Aorta (tissue), 5 donors: ENCODE measurements at regions not wholly inside any gene's neighbourhood (a gene's known extent, or its start where the extent isn't known, plus 50 kb on each side); places are given as distances from the start of the nearest gene placed in this dataset.

Experiments used
- ATAC-seq: fragments of 200-7000 bp; cut with Tn5 transposase; one replicate; pipeline ENCODE4 v1.9.1; 2022; ENCODE audit warnings: moderate library complexity; ENCODE audit not compliant: low FRiP score
- DNase-seq, 2 donors: peaks; one replicate each; pipeline ENCODE4 v3.0.0-alpha.2; 2020
- H3K27ac ChIP-seq, 2 donors: one replicate each; pipeline ENCODE4 v1.5.1; 2013; ENCODE audit warnings: low read length in 2 of 2, mild to moderate bottlenecking in 2 of 2, moderate library complexity in 2 of 2, control low read depth in 1 of 2, inconsistent platforms in 1 of 2, low read depth in 1 of 2
- H3K27me3 ChIP-seq, 2 donors: one replicate each; pipeline ENCODE4 v1.6.1; 2013; ENCODE audit warnings: control low read depth in 1 of 2, low read length in 1 of 2, mild to moderate bottlenecking in 1 of 2, moderate library complexity in 1 of 2; ENCODE audit not compliant: insufficient read depth in 2 of 2, control insufficient read depth in 1 of 2
- H3K36me3 ChIP-seq, 2 donors: one replicate each; pipeline ENCODE4 v1.6.1; 2013; ENCODE audit warnings: control low read depth in 1 of 2, low read length in 1 of 2, mild to moderate bottlenecking in 1 of 2; ENCODE audit not compliant: insufficient read depth in 2 of 2, control insufficient read depth in 1 of 2
- H3K4me1 ChIP-seq, 2 donors: one replicate each; pipeline ENCODE4 v1.6.1; 2013; ENCODE audit warnings: low read length in 2 of 2, control low read depth in 1 of 2, mild to moderate bottlenecking in 1 of 2, moderate library complexity in 1 of 2; ENCODE audit not compliant: insufficient read depth in 2 of 2, control insufficient read depth in 1 of 2
- H3K4me3 ChIP-seq, 2 donors: one replicate each; pipeline ENCODE4 v1.5.1; 2013; ENCODE audit warnings: low read length in 2 of 2, control low read depth in 1 of 2, mild to moderate bottlenecking in 1 of 2
- H3K9me3 ChIP-seq: one replicate; pipeline ENCODE4 v1.6.1; 2013; ENCODE audit warnings: mild to moderate bottlenecking, low read length; ENCODE audit not compliant: control insufficient read depth
- WGBS, 2 donors: extraction: QIAGEN DNeasy Blood & Tissue Kit; methylation state at CpG; one replicate each; pipeline ENCODE4 v1.1.7; 2013; 5-methylcytosine and 5-hydroxymethylcytosine counted together
- intact Hi-C, 2 donors: fragments of 100-400 bp; cut with DNase I; formaldehyde crosslinking; loops; one replicate each; pipeline versions ENCODE4 v1.14.2 to v1.15.0; 2022
- donor health status: healthy with polysubstance abuse.
- donor health status: Bipolar disorder and iron deficiency.
- donor health status: DM: no; HTN: no; CAD: no.
- donor health status: DM: no; HTN: no; CAD: no.
- donor health status: DM: yes; HTN: yes; CAD: no.

DNA sequence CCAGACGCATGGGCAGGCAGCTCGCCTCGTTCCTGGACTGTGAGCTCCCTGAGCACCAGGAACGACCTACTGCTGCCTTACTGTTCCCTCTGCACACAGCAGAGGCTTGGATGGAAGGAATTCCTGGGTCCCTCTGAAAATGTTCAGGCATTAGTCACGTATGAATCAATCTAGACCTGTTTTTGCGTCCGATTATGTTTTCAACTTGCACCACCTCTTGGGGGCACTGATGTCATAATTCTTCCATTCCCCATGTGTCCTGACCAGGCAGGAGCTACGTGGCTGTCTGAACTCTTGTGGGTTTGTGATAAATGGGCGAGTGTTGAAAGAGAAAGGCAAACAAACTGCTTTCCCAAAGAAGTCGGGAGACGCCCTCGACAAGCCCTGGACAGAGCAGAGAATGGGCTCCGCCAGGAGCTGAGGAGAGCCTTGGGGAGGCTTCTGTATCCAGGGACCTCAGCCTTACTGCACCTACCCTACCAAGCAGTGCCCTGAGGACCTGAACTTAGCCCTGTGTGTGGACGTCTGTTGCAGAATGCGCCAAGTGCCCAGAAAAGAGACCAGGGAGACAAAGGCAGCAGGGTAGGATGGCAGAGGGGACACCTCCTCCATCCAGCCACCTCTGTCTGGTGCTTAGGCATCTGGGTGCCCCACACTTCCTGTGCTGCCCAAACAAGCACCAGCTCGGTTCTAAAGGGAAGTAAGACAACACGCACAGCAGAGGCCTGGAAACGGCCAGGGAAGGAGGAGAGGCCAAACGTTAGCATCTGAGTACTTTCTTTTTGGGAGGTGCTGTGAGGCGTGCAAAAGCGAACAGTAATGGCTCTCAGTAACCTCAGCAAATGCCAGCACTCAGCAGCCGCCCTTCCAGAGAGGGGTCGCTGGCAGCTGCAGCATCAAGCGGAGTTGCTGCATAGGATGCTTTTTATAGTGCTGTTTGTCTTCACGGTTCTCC lies 124.2 kb downstream of the LY86 start:
- intact Hi-C loops, result no loop called here
- DNase-seq, result peak in 1 of 2 donors; percentile 63
- Histone ChIP-seq H3K4me1 (no peaks in the 10 kb centered on the region), H3K9me3 (no peaks in the 10 kb centered on the region), H3K27ac (no peak overlapping the region), H3K4me3 (no peak overlapping the region), H3K36me3 (no peaks in the 10 kb centered on the region), H3K27me3 (no peaks in the 10 kb centered on the region)
- WGBS, 2 donors, result 38 to 42% methylated on average over 25 of the region's 25 CpGs
- ATAC-seq, result peak; percentile 56

DNA sequence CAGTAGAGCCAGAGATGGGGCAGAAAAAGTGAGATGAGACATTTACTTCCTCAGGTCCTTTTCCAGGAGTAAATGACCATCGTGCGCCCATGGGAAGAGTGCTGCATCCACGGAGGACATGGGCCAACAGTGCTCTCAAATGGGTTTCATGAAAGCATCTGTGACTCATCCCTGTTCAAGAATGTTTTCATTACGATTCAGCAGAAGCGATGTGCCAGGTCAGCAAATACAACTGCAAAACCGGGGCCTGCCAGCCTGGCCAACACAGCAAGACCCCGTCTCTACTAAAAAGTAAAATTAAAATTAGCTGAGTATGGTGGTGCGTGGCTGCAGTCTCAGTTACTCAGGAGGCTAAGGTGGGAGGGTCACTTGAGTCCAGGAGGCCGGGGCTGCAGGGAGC lies 125.1 kb downstream of the LY86 start:
- no peaks in the 10 kb centered on the region for H3K9me3 ChIP-seq
- no peak overlapping the region for H3K27ac ChIP-seq
- ATAC-seq (no peak), DNase-seq (no peak)
- H3K27me3 ChIP-seq, result no peaks in the 10 kb centered on the region
- no peak overlapping the region for H3K4me3 ChIP-seq
- intact Hi-C loops, result no loop called here
- H3K4me1 ChIP-seq, result no peaks in the 10 kb centered on the region
- H3K36me3 ChIP-seq, result no peaks in the 10 kb centered on the region
- WGBS, 2 donors, result 79 to 83% methylated on average over 9 of the region's 9 CpGs

DNA sequence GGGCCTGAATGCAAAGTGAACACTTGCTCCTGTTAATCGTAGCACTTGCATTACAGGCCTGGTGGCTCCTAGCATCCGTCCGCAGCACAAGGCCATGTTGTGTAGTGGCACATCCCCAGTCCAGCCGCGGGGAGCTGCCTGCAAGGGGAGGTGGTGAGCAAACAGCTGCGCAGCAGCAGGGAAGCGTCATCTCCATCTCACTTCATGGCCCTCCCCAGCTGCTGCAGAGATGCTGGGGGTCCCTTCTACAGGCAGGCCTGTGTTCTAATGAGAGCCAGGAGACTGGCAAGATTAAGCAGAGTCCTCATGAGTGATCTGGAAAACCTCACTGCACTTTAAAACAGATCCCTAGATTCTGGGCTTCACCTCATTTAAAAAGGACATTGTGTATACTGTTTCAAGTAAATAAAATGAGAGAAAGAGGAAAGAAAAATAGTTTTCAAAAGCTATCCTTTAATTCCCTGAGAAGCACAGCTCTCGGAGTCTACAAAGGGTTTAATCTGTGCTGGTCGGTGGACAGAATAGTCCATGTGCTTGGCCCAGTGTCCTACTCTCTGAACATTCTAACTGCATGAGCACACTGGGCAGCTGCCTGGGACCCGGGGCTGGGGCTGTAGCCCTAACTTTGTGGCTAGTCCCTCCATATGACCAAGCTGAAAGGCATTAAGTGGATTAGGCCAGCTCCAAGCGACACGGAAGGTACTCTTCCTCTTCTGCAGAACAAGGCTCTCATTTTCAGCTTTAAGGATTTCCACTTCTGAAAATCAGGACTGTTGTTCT lies 125.8 kb downstream of the LY86 start:
- 86 to 92% methylated on average over 12 of the region's 12 CpGs for WGBS, 2 donors
- Histone ChIP-seq H3K36me3 (no peaks in the 10 kb centered on the region), H3K27me3 (no peaks in the 10 kb centered on the region), H3K4me1 (no peaks in the 10 kb centered on the region), H3K4me3 (no peak overlapping the region), H3K27ac (no peak overlapping the region), H3K9me3 (no peaks in the 10 kb centered on the region)
- intact Hi-C loops, result no loop called here
- no peak for ATAC-seq
- no peak for DNase-seq

DNA sequence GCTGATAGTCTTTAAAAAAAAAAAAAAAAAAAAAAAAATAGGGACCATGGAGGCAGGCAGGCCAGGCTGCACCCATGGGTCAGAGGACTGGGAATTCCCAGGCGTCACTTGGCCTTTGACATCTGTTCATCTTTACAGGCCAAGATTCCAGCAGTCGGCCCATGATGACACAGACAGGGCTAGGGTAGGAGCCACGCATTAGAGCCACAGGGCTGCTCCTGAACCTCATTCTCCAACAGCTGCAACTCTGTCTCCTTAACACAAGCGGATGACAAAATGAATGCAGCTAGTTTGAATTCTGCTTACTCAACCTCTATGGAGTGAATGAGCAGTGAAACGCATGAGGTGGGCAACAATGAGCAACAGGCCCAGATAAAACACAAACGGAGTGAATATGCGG lies 126.4 kb downstream of the LY86 start:
- DNase-seq (no peak), ATAC-seq (no peak)
- WGBS, 2 donors, result 96 to 99% methylated on average over 7 of the region's 7 CpGs
- Histone ChIP-seq H3K36me3 (no peaks in the 10 kb centered on the region), H3K4me1 (no peaks in the 10 kb centered on the region), H3K4me3 (no peak overlapping the region), H3K27me3 (no peaks in the 10 kb centered on the region), H3K27ac (no peak overlapping the region), H3K9me3 (no peaks in the 10 kb centered on the region)
- intact Hi-C loops, result no loop called here

DNA sequence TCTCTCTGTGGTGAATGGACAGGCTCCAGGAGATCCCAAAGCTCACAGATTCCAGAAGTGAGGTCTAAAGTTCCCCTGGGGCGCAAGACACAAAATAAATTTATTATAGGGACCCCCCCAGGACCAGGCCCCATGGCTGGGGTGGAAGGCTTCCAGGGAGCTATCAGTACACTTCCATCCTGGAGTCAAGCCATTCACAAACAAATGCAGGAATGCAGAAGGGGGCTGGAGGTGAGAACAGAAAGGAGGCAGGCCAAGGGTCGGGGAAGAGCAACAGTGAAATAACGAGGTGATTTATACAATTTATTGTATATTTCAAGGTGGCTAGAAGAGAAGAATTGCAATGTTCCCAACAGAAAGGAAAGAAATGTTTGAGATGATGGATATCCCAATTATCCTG lies 126.9 kb downstream of the LY86 start:
- no peaks in the 10 kb centered on the region for H3K27me3 ChIP-seq
- H3K4me3 ChIP-seq, result no peak overlapping the region
- no peaks in the 10 kb centered on the region for H3K36me3 ChIP-seq
- no peak overlapping the region for H3K27ac ChIP-seq
- intact Hi-C loops, result no loop called here
- no peaks in the 10 kb centered on the region for H3K4me1 ChIP-seq
- no peaks in the 10 kb centered on the region for H3K9me3 ChIP-seq
- DNase-seq, result no peak
- 87 to 89% methylated on average over 3 of the region's 3 CpGs for whole genome bisulfite sequencing, 2 donors
- ATAC-seq, result no peak

DNA sequence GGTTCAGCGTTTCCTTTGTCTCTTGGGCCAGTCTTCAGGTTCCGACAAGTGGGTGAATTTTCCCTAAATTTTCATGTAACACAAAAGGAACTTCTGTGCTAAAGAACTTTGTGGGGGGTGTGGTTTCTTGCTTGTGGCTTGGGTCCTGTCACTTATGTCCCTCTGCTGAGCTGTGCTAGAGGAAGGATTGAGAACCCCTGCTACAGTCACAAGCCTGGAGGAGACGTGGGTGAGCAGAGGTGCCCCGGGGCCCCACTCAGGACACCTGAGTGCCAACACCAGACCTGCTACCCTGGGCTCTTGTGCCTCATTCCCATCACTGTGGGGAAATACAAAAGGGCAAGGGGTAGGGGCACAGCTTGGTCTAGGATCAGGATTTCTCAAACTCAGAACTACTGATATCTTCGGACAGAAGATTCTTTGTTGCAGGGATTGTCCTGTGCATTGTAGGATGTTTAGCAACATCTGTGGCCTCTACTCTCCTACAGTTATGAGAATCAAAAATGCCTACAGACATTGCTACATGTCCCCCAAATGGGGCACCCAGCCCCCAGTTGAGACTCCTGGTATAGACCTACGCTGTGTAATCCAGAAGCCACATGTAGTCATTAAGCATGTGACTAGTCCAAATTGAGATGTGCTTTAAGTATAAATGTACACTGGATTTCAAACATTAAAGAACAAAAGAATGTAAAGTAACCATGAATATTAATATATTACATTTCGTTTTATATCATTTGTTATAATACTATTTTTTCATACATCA lies 128.7 kb downstream of the LY86 start:
- H3K4me1 ChIP-seq, result no peaks in the 10 kb centered on the region
- intact Hi-C loops, result no loop called here
- H3K27me3 ChIP-seq, result no peaks in the 10 kb centered on the region
- H3K9me3 ChIP-seq, result no peaks in the 10 kb centered on the region
- H3K4me3 ChIP-seq, result no peak overlapping the region
- 91 to 93% methylated on average over 7 of the region's 7 CpGs for WGBS, 2 donors
- no peak for DNase-seq
- no peak overlapping the region for H3K27ac ChIP-seq
- no peak for ATAC-seq
- H3K36me3 ChIP-seq, result no peaks in the 10 kb centered on the region

DNA sequence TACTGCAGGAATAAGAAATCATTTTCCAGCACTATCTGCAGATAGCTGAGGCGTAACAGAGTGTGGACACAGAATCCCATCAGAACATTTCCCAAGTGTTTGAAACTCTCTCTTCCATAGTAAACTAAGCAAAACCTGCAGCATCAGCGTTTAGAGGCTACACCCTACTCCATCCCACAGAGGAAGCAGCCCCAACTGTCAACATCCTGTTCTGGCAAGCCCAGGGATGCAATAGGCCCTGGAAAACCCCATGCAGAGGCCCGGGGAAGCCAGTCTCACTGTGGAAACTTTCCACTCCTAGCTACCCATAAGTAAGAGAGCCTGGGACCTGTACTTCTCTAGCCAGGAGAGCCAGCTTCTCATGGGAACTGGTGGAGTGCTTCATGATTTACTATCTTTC lies 129.4 kb downstream of the LY86 start:
- Histone ChIP-seq H3K27me3 (no peaks in the 10 kb centered on the region), H3K9me3 (no peaks in the 10 kb centered on the region), H3K4me1 (no peaks in the 10 kb centered on the region), H3K4me3 (no peak overlapping the region), H3K27ac (no peak overlapping the region), H3K36me3 (no peaks in the 10 kb centered on the region)
- 72 to 77% methylated on average over 3 of the region's 3 CpGs for WGBS, 2 donors
- intact Hi-C loops, result no loop called here
- ATAC-seq (peak; percentile 26), DNase-seq (peak in 1 of 2 donors; percentile 75)

DNA sequence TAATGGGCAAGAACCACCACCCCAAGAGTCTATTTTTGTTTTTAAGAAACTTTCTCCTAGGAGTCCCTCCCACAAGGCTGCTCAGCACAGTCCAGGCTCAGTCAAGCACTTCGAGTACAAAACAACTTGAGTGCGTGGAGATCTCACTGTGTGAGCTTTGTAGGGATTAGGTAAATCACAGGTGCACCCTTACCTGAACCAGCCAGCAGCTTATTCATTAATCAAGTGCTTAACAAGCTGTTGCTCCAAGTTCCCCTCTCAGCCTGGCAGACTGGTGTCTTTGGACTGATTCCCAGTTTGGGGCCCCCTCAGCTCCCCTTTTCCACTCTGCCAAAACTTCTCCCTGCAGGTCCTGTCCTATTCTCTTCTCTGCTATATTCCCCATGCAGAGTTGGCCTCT lies 133.1 kb downstream of the LY86 start:
- Histone ChIP-seq H3K4me3 (no peak overlapping the region), H3K4me1 (no peaks in the 10 kb centered on the region), H3K36me3 (no peaks in the 10 kb centered on the region), H3K27ac (no peak overlapping the region), H3K27me3 (no peaks in the 10 kb centered on the region), H3K9me3 (no peaks in the 10 kb centered on the region)
- DNase-seq, result no peak
- 83% methylated on average over 2 of the region's 2 CpGs for WGBS, 2 donors
- intact Hi-C loops, result loop anchor here (5.0 to 10.0 kb wide), 2 partner anchors 521 to 523 kb away; no protein-coding TSS in a partner anchor
- ATAC-seq, result no peak
